ENCODE measurements at regions not wholly inside any gene's neighbourhood (a gene's known extent, or its start where the extent isn't known, plus 50 kb on each side); places are given as distances from the start of the nearest gene placed in this dataset.

DNA sequence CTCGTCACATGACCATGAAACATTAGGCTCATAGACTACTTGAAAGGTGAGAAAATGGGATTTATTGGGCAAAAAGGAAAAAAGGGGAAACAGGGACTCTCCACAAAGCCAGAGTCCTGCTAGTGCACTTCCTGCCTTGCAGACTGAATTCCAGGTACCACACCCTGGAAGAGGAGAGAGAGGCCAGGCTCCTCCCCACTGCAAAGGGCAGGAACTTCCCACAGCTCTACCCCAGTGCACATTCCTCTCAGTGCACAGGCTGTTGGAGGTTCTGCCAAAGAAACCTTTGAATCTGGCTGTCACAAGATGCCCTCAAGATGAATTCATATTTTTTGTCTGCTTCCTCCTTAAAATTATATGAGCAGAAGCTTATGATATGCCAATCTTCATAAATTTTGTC lies 920.4 kb upstream of the GJE1 start:
- H3K27ac Mint-ChIP-seq: no peak overlapping the region
- peaks cover under 1% of the 10 kb centered on the region for H3K9me3 Mint-ChIP-seq
- CTCF ChIA-PET: no interaction called here
- DNase-seq (no peak), ATAC-seq (ENCODE audit: low read depth) (no peak)
- no peaks in the 10 kb centered on the region for H3K27me3 Mint-ChIP-seq
- no peaks in the 10 kb centered on the region for H3K4me1 Mint-ChIP-seq
- H3K36me3 Mint-ChIP-seq (ENCODE audit: low read depth): no peaks in the 10 kb centered on the region
- no peak for TF ChIP-seq CTCF (IDR thresholded peaks at IDR 0.05)
- no peak overlapping the region for H3K4me3 Mint-ChIP-seq
- POLR2A ChIA-PET: no interaction called here
- intact Hi-C loops (cut with micrococcal nuclease): no loop called here

- no peak overlapping the region for H3K4me3 Mint-ChIP-seq
- no peaks in the 10 kb centered on the region for H3K9me3 Mint-ChIP-seq
- DNase-seq (no peak), ATAC-seq (ENCODE audit: low read depth) (no peak)
- CTCF ChIA-PET: no interaction called here
- H3K4me1 Mint-ChIP-seq: no peaks in the 10 kb centered on the region
- H3K27me3 Mint-ChIP-seq: no peaks in the 10 kb centered on the region
- no peaks in the 10 kb centered on the region for H3K36me3 Mint-ChIP-seq (ENCODE audit: low read depth)
- no peak for TF ChIP-seq CTCF (IDR thresholded peaks at IDR 0.05)
- intact Hi-C loops (cut with micrococcal nuclease): no loop called here
- POLR2A ChIA-PET: no interaction called here
- H3K27ac Mint-ChIP-seq: no peak overlapping the region
These were observed 920.9 kb upstream of the GJE1 start for GRCh38 chr6:141211845-141212244.

DNA sequence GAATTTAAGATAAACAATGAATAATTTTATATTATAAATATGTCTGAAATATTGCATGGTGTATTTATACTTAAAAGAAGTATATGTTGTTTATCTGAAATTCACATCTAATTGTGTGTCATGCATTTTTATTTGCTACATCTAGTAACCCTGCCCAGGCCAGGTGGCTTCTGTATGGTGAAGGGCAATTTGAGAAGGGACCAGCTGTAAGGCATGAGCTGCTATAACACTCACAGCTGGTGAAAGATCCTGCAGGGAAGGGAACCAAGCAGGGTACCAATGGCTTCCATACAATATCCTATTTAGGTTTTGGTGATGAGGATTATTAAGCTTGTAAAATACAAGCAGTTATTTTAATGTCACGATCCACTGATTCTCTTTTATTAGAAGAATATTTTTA lies 921.8 kb upstream of the GJE1 start:
- no peak for TF ChIP-seq CTCF (IDR thresholded peaks at IDR 0.05)
- DNase-seq (no peak), ATAC-seq (ENCODE audit: low read depth) (no peak)
- intact Hi-C loops (cut with micrococcal nuclease): no loop called here
- H3K9me3 Mint-ChIP-seq: no peaks in the 10 kb centered on the region
- H3K27me3 Mint-ChIP-seq: no peaks in the 10 kb centered on the region
- ChIA-PET CTCF (no interaction called here), POLR2A (no interaction called here)
- H3K36me3 Mint-ChIP-seq (ENCODE audit: low read depth): no peaks in the 10 kb centered on the region
- no peaks in the 10 kb centered on the region for H3K4me1 Mint-ChIP-seq
- H3K4me3 Mint-ChIP-seq: no peak overlapping the region
- H3K27ac Mint-ChIP-seq: no peak overlapping the region

DNA sequence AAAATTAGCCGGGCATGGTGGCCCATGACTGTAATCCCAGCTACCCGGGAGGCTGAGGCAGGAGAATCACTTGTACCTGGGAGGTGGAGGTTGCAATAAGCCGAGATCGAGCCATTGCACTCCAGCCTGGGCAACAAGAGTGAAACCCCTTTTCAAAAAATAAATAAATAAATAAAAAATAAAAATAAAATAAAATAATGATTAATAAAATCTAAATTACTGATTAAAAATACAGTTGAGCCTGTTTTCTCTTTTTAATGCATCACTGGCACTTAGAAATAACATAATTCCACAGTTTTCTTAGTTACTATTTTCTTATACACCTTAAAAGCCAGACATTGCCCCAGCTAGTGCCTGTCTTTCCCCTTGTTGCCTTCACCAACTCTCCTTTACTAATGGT lies 922.8 kb upstream of the GJE1 start:
- Mint-ChIP-seq H3K27me3 (no peaks in the 10 kb centered on the region), H3K27ac (no peak overlapping the region), H3K9me3 (no peaks in the 10 kb centered on the region), H3K36me3 (ENCODE audit: low read depth) (no peaks in the 10 kb centered on the region), H3K4me1 (no peaks in the 10 kb centered on the region), H3K4me3 (no peak overlapping the region)
- DNase-seq (no peak), ATAC-seq (ENCODE audit: low read depth) (no peak)
- ChIA-PET POLR2A (no interaction called here), CTCF (no interaction called here)
- no peak for TF ChIP-seq CTCF (IDR thresholded peaks at IDR 0.05)
- intact Hi-C loops (cut with micrococcal nuclease): no loop called here

- H3K9me3 Mint-ChIP-seq: no peaks in the 10 kb centered on the region
- no peaks in the 10 kb centered on the region for H3K4me1 Mint-ChIP-seq
- no peaks in the 10 kb centered on the region for H3K27me3 Mint-ChIP-seq
- intact Hi-C loops (cut with micrococcal nuclease): no loop called here
- no peak for TF ChIP-seq CTCF (IDR thresholded peaks at IDR 0.05)
- no peak overlapping the region for H3K4me3 Mint-ChIP-seq
- DNase-seq (no peak), ATAC-seq (ENCODE audit: low read depth) (no peak)
- no peak overlapping the region for H3K27ac Mint-ChIP-seq
- POLR2A ChIA-PET: no interaction called here
- CTCF ChIA-PET: no interaction called here
- H3K36me3 Mint-ChIP-seq (ENCODE audit: low read depth): no peaks in the 10 kb centered on the region
These were observed 924.6 kb upstream of the GJE1 start for GRCh38 chr6:141208101-141208500.
